T47D (cell line): ENCODE measurements at regions not wholly inside any gene's neighbourhood (a gene's known extent, or its start where the extent isn't known, plus 50 kb on each side); places are given as distances from the start of the nearest gene placed in this dataset.
"Not testable (repeated sequence)": the region's sequence is repeated elsewhere in the genome, so short reads cannot be mapped to it uniquely, and the experiment has no call there.

Source experiments
- DNase-seq, 2 experiments: peaks; one replicate each; pipeline versions ENCODE4 v3.0.0 to v3.0.0-alpha.2; 2011 to 2012; ENCODE audit warnings: low read depth in 1 of 2, low spot score in 1 of 2
- JUND ChIP-seq: IDR thresholded peaks from 2 replicates; pipeline ENCODE4 v1.6.1; 2012; ENCODE audit warnings: low read depth
- in situ Hi-C: cut with HindIII; loops from 2 replicates; pipeline ENCODE4 v1.10.0; 2016; ENCODE audit warnings: low sequenced_read_pairs, low pct_unique_long_range_greater_than_20kb

- no peak for DNase-seq
- in situ Hi-C loops = no loop called here
- no peak for TF ChIP-seq JUND
Observed at GRCh38 chr18:65239787-65240186, 511.0 kb upstream of the CDH7 start.

GRCh38 chr18:65235966-65236624 is 514.7 kb upstream of the CDH7 start:
- TF ChIP-seq JUND = no peak
- peak in 1 of 2 experiments; percentile 17 for DNase-seq
- in situ Hi-C loops = no loop called here

DNA sequence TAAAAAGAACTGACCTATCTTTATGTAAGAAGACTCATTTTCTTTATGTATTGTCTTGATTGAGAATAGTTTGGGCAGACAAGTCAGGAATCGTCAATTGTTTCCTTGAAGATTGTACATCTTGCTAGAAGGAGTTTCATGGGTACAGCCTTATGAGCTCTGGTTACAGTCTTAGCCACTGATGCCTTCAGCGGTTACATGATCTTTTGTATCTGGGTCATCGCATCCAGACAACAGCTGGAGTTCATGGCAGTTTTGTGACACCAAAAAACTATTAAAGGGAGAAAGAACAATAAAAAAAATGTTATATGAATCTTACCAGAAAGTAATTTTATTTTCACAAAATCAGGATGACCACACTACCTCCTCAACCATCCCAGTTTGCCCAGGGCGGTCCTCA is 520.5 kb upstream of the CDH7 start:
- no peak for TF ChIP-seq JUND
- in situ Hi-C loops = no loop called here
- no peak for DNase-seq

DNA sequence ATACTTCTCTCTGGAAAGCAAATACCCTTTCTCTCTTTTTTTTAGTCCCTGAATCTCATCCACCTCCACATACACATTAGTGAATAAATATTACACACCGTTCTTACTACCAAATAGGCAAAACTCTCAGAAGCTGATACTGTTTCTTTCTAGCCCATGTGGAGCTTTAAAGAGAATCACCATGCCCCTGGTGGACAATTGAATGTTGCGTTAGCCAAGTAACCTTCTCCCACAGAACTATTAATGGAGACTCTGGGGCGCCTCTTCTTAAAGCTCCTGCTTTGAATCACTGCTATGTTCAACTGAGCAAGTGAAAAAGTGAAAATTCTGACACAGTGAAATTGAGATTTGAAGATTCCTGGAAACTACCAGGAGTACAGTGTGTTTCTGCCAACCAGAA is 522.8 kb upstream of the CDH7 start:
- DNase-seq = peak in 1 of 2 experiments; percentile 18
- TF ChIP-seq JUND = no peak
- in situ Hi-C loops = no loop called here

DNA sequence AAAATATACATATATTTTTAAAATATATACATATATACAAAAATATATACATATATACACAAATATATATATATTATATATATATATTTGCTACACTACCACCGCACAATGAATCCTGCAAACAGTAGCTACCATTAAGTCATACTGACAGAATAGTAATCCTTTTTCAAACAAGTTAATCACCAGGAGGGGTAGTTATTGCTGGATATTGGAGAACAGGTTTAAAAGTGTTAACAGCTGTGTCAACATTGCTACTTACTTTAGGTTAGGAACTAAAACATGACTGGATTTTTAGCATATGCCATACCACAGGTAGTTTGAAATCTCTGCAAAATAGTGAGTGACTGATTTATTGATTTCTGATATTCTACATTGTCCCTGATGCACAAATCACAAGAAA is 529.1 kb upstream of the CDH7 start:
- no peak for TF ChIP-seq JUND
- no peak for DNase-seq
- in situ Hi-C loops = no loop called here

- TF ChIP-seq JUND = no peak
- in situ Hi-C loops = no loop called here
- DNase-seq = no peak
Observed at GRCh38 chr18:65221115-65221514, 529.7 kb upstream of the CDH7 start.

DNA sequence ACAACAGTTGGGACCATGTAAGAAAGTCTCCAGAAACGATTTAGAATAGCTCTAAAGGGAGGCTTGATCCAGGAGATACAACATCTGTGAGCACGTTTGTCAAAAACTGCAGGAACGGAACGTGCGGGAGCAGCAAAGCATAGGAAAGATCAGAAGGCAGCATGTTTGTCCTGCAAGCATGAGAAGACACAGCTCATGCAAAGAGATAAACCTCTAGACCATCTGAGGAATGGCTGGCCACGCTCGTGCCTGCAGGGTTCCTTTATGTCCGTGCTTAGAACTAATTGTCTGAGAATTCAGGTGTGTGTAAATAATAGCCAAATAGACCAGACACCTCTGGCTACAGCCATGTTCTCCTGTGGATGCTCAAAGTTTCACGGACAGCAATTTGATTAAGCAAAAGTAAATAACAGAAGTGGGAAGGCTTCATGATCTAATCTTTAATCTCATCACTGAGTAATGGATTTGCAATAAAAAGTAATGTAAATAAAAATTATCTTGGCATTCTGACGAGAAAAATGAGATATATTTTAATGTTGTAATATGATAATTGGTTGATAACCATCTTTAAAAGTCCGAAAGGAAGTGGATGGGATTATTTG is 534.8 kb upstream of the CDH7 start:
- no peak for TF ChIP-seq JUND
- no peak for DNase-seq
- in situ Hi-C loops = no loop called here

GRCh38 chr18:65214456-65214855 is 536.4 kb upstream of the CDH7 start:
- in situ Hi-C loops = no loop called here
- DNase-seq = no peak
- TF ChIP-seq JUND = no peak

GRCh38 chr18:65206551-65207260 is 544.1 kb upstream of the CDH7 start:
- DNase-seq = peak in 1 of 2 experiments; percentile 57
- no peak for TF ChIP-seq JUND
- in situ Hi-C loops = no loop called here

GRCh38 chr18:65202091-65202490 is 548.7 kb upstream of the CDH7 start:
- DNase-seq = no peak
- in situ Hi-C loops = no loop called here
- no peak for TF ChIP-seq JUND

DNA sequence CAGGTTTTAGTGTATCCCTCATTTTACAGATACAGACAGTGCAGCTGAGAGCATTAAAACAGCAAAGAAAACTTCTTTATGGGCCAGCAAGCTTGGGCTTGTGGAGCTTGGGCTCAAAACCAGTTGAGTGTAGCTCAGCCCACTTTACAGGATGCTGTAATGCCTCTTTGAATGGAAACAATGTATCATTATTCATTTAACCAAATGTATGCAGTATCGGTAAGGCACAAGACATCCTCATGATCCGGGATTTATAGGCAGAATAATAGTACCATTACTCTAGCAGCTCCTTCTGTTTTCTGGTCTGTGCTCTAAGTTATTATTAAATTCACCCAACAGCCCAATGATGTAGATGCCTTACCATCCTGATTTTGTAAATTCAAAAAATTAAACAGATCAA is 575.1 kb upstream of the CDH7 start:
- no peak for TF ChIP-seq JUND
- no peak for DNase-seq
- in situ Hi-C loops = no loop called here

- in situ Hi-C loops, DNase-seq: not testable (repeated sequence)
Observed at GRCh38 chr18:65162086-65162485, 588.7 kb upstream of the CDH7 start.

DNA sequence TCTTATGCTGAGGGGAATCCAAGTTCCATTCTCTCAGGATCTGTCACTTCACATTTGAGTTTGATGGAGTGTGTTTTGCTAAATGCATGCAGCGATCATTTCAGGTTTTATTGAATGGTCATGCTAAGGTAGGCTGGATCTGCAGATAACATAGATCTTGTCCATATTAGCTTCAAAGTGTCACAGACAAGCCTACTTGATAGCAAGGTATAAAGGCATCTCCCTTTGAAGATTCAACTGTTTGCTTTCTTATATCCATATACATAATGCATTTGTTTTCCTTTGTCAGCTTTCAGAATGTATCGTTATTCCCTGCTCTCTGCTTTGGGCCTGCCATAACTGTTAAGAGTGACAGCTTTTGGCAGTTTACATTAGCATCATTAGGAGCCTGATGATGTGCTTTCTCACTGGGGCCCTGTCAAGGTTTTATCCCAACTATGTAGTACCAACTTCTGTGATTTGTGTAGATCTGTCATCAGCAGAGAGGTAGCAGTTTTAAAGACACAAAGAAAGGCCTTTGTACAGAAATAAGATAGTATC is 604.3 kb upstream of the CDH7 start:
- DNase-seq = no peak
- in situ Hi-C loops = no loop called here
- no peak for TF ChIP-seq JUND
